ENCODE measurements at regions not wholly inside any gene's neighbourhood (a gene's known extent, or its start where the extent isn't known, plus 50 kb on each side); places are given as distances from the start of the nearest gene placed in this dataset.
A peak's percentile ranks its signal among the peaks of the same experiment; 100 is the strongest.

GRCh38 chr2:149915151-149915550, 327.6 kb upstream of the MMADHC start:
- Histone ChIP-seq H3K79me2 (ENCODE audit: control insufficient read depth, insufficient read depth, low read length) (no peaks in the 10 kb centered on the region), H3K4me2 (ENCODE audit: insufficient read depth, low read length) (no peak overlapping the region), H2AFZ (ENCODE audit: low read depth, low read length) (peak overlapping the region; percentile 31), H3K4me3 (replicated peaks in 1 of 3; ENCODE audit: insufficient read depth in 1 of 3, low read depth in 1 of 3, low read length in 3 of 3) (no peak overlapping the region), H3K36me3 (ENCODE audit: control insufficient read depth in 2 of 2, extremely low read depth in 1 of 2, insufficient read depth in 2 of 2, low read length in 2 of 2) (no peaks in the 10 kb centered on the region), H4K20me1 (replicated peaks; ENCODE audit: control insufficient read depth, extremely low read depth, insufficient read depth, low read length) (no peaks in the 10 kb centered on the region), H3K9me1 (replicated peaks; ENCODE audit: control insufficient read depth, extremely low read depth, insufficient read depth, low read length) (no peaks in the 10 kb centered on the region), H3K9me3 (replicated peaks; ENCODE audit: control insufficient read depth, insufficient read depth, low read length) (no peaks in the 10 kb centered on the region), H3K27me3 (ENCODE audit: control insufficient read depth in 2 of 2, insufficient read depth in 2 of 2, low read length in 2 of 2) (no peaks in the 10 kb centered on the region), H3K4me1 (ENCODE audit: control insufficient read depth, extremely low read depth, insufficient read depth, low read length) (no peaks in the 10 kb centered on the region), H3K27ac (ENCODE audit: insufficient read depth, low read depth, low read length) (no peak overlapping the region), H3K9ac (replicated peaks; ENCODE audit: extremely low read depth, insufficient read depth, low read length) (no peak overlapping the region)
- dilution Hi-C loops (cut with MboI; ENCODE audit: extremely low pct_ligation_motif_present, low sequenced_read_pairs) = no loop called here
- BruUV-seq (replicated peaks) = no TSS peak
- ChIA-PET POLR2A (no interaction called here), CTCF (no interaction called here)
- FAIRE-seq (peak; percentile 59), DNase-seq (ENCODE audit: low read depth, low spot score) (no peak)
- intact Hi-C loops (cut with micrococcal nuclease) = no loop called here
- TF ChIP-seq JUN (IDR thresholded peaks at IDR 0.05; ENCODE audit: borderline replicate concordance, insufficient read depth, insufficient read length, low read depth) = no peak
- no peak for TF ChIP-seq MAX (IDR thresholded peaks at IDR 0.05; ENCODE audit: insufficient read depth, insufficient read length)
- no peak for TF ChIP-seq GATA2 (IDR thresholded peaks at IDR 0.05; ENCODE audit: insufficient read depth, insufficient read length, low read depth, low read length)
- TF ChIP-seq EZH2 (IDR thresholded peaks at IDR 0.05; ENCODE audit: borderline replicate concordance, low read depth, low read length, severe bottlenecking) = no peak
- no peak for TF ChIP-seq CTCF (IDR thresholded peaks at IDR 0.05; ENCODE audit: extremely low read depth in 1 of 2, insufficient read depth in 1 of 2, low read depth in 1 of 2, low read length in 2 of 2)
- no peak for TF ChIP-seq FOS (IDR thresholded peaks at IDR 0.05; ENCODE audit: borderline replicate concordance, insufficient read depth, low read length)
- TF ChIP-seq POLR2A (IDR thresholded peaks at IDR 0.05; ENCODE audit: low read depth, low read length) = no peak
- no peak for TF ChIP-seq POLR2AphosphoS5 (IDR thresholded peaks at IDR 0.05; ENCODE audit: insufficient read depth, low read depth, low read length)
- TF ChIP-seq MYC (IDR thresholded peaks at IDR 0.05; ENCODE audit: low read depth, low read length) = no peak
